ENCODE measurements at regions not wholly inside any gene's neighbourhood (a gene's known extent, or its start where the extent isn't known, plus 50 kb on each side); places are given as distances from the start of the nearest gene placed in this dataset.

DNA sequence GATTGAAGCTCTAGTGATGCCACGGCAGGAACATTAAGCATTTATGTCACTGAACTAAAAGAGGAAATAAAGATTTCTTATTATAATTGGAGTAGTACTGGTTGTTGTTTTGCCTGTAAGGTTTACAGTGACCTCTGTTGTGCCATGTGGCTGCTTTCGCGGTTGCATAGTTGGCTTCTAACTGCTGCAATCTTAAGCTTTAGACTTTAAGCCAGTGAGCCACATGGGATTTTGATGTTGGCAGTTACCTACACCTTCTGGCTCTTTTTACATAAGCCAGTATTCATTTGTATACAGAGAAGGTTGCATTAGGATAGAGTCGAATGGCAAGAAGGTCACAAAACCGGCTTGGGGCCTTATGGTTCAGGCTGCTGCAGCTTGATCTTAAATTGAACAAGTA lies 1311.6 kb downstream of the RAPGEF2 start:
- POLR2A ChIA-PET (ENCODE audit: partially characterized antibody): no interaction called here
- no peak overlapping the region for H2AK5ac ChIP-seq (ENCODE audit: low read depth, low read length)
- H4K8ac ChIP-seq (ENCODE audit: extremely low read depth, insufficient read depth, low read length): no peak overlapping the region
- no peak overlapping the region for H3K4ac ChIP-seq (replicated peaks; ENCODE audit: insufficient read length, low read depth, low read length)
- H3K36me3 ChIP-seq (ENCODE audit: control insufficient read depth in 2 of 4, insufficient read depth in 4 of 4, low read length in 3 of 4): no peaks in the 10 kb centered on the region
- no peak overlapping the region for H3K14ac ChIP-seq (ENCODE audit: insufficient read length)
- no peak overlapping the region for H2BK12ac ChIP-seq (ENCODE audit: low read depth, low read length)
- H3K79me1 ChIP-seq (ENCODE audit: low read depth, low read length): no peaks in the 10 kb centered on the region
- H3K4me3 ChIP-seq (ENCODE audit: extremely low read depth in 1 of 4, insufficient read depth in 2 of 4, low read depth in 3 of 4, low read length in 4 of 4): no peak overlapping the region
- H3K56ac ChIP-seq (replicated peaks; ENCODE audit: insufficient read length, low read depth, low read length): no peak overlapping the region
- H3K23me2 ChIP-seq (ENCODE audit: low read depth, low read length): no peaks in the 10 kb centered on the region
- H3K27me3 ChIP-seq (replicated peaks in 1 of 4; ENCODE audit: control insufficient read depth in 3 of 4, extremely low read depth in 1 of 4, insufficient read depth in 3 of 4, low read length in 3 of 4): no peaks in the 10 kb centered on the region
- H2BK5ac ChIP-seq (ENCODE audit: low read depth, low read length): no peak overlapping the region
- H4K5ac ChIP-seq (ENCODE audit: insufficient read length, low read depth, low read length): no peak overlapping the region
- no peaks in the 10 kb centered on the region for H3K79me2 ChIP-seq (ENCODE audit: control insufficient read depth in 1 of 2, insufficient read depth in 2 of 2, low read length in 2 of 2)
- H2BK15ac ChIP-seq (ENCODE audit: low read length): no peak overlapping the region
- FAIRE-seq (no peak), DNase-seq (ENCODE audit: low read depth in 1 of 2, low spot score in 2 of 2) (no peak)
- H3K9ac ChIP-seq (replicated peaks in 1 of 4; ENCODE audit: extremely low read depth in 1 of 4, low read depth in 3 of 4, low read length in 3 of 4): no peak overlapping the region
- no peak overlapping the region for H2BK20ac ChIP-seq (ENCODE audit: low read length)
- H3K23ac ChIP-seq (ENCODE audit: insufficient read length): no peak overlapping the region
- H3K4me1 ChIP-seq (replicated peaks in 1 of 4; ENCODE audit: control insufficient read depth in 3 of 4, insufficient read depth in 4 of 4, low read length in 3 of 4): no peaks in the 10 kb centered on the region
- H4K20me1 ChIP-seq (replicated peaks in 1 of 2; ENCODE audit: control insufficient read depth in 1 of 2, insufficient read depth in 2 of 2, low read length in 2 of 2): no peaks in the 10 kb centered on the region
- TF ChIP-seq RBBP5 (IDR thresholded peaks at IDR 0.05; ENCODE audit: borderline replicate concordance, low read depth, low read length) (no peak), PHF8 (conservative IDR thresholded peaks at IDR 0.05; ENCODE audit: low read depth, low read length) (no peak), SIRT6 (IDR thresholded peaks at IDR 0.05; ENCODE audit: low read length) (no peak), BRCA1 (IDR thresholded peaks at IDR 0.05; ENCODE audit: low read depth, low read length) (no peak), TCF12 (IDR thresholded peaks at IDR 0.05; ENCODE audit: low read depth, low read length) (no peak), BCL11A (IDR thresholded peaks at IDR 0.05; ENCODE audit: low read depth in 2 of 2, low read length in 2 of 2) (no peak), RNF2 (IDR thresholded peaks at IDR 0.05; ENCODE audit: borderline replicate concordance, low read depth, low read length, missing control alignments, poor library complexity, severe bottlenecking) (no peak), TAF1 (IDR thresholded peaks at IDR 0.05; ENCODE audit: low read depth, low read length) (no peak), CTBP2 (IDR thresholded peaks at IDR 0.05; ENCODE audit: borderline replicate concordance, insufficient read depth, insufficient read length, low read length) (no peak), SP2 (IDR thresholded peaks at IDR 0.05; ENCODE audit: low read length) (no peak), FOSL1 (IDR thresholded peaks at IDR 0.05; ENCODE audit: insufficient read depth, low read depth, low read length) (no peak), GTF2F1 (IDR thresholded peaks at IDR 0.05; ENCODE audit: borderline replicate concordance, low read depth, low read length) (no peak), ASH2L (IDR thresholded peaks at IDR 0.05; ENCODE audit: low read length) (no peak), CHD1 (IDR thresholded peaks at IDR 0.05; ENCODE audit: low read depth, low read length) (no peak)
- H2BK120ac ChIP-seq (replicated peaks; ENCODE audit: low read depth, low read length): no peak overlapping the region
- H4K91ac ChIP-seq (replicated peaks; ENCODE audit: insufficient read length, low read length): no peak overlapping the region
- CTCF ChIA-PET (ENCODE audit: partially characterized antibody): no interaction called here
- H3K27ac ChIP-seq (ENCODE audit: low read depth, low read length): no peak overlapping the region
- 96% methylated on average over 5 of the region's 5 CpGs; no CpG with 5 or more reads in 1 of the 2 experiments for WGBS, 2 experiments (ENCODE audit: extremely low coverage in 1 of 2, insufficient coverage in 1 of 2, insufficient read length in 1 of 2, insufficient replicate concordance in 2 of 2, low coverage in 1 of 2, low lambda C conversion rate in 2 of 2, missing lambda C conversion rate in 1 of 2)
- no peak overlapping the region for H3K4me2 ChIP-seq (ENCODE audit: insufficient read depth in 1 of 2, low read depth in 2 of 2, low read length in 2 of 2)
- no peaks in the 10 kb centered on the region for H3K9me3 ChIP-seq (ENCODE audit: insufficient read depth in 2 of 2, low read depth in 1 of 2, low read length in 1 of 2)
- H3K18ac ChIP-seq (ENCODE audit: extremely low read depth, low read length): no peak overlapping the region
- peak overlapping the region; percentile 82 for H2AFZ ChIP-seq (ENCODE audit: low read length)

Data from H1 (cell line).